HL-60 (cell line): ENCODE measurements at regions not wholly inside any gene's neighbourhood (a gene's known extent, or its start where the extent isn't known, plus 50 kb on each side); places are given as distances from the start of the nearest gene placed in this dataset.

ENCODE experiments used
- DNase-seq, 2 experiments: peaks; one replicate each; pipeline ENCODE4 v3.0.0-alpha.2; 2010 to 2020; ENCODE audit warnings: low read depth in 1 of 2, low spot score in 1 of 2
- H3K27ac ChIP-seq: fragments of 250-450 bp; sonication (Bioruptor Pico); replicated peaks from 2 replicates; pipeline ENCODE4 v1.5.1; 2020; ENCODE audit warnings: mild to moderate bottlenecking, moderate library complexity
- H3K27me3 ChIP-seq: fragments of 250-450 bp; sonication (Bioruptor Pico); 2 replicates; pipeline ENCODE4 v1.5.1; 2021; ENCODE audit warnings: mild to moderate bottlenecking, moderate library complexity; ENCODE audit not compliant: insufficient read depth, poor library complexity, severe bottlenecking
- H3K4me3 ChIP-seq: replicated peaks from 2 replicates; pipeline ENCODE4 v1.5.1; 2011; ENCODE audit warnings: mild to moderate bottlenecking, control low read depth, low read length; ENCODE audit not compliant: insufficient read depth
- GABPA ChIP-seq: IDR thresholded peaks from 2 replicates; pipeline ENCODE4 v1.6.1; 2012; ENCODE audit warnings: low read depth
- POLR2AphosphoS5 ChIP-seq: IDR thresholded peaks from 2 replicates; pipeline ENCODE4 v1.6.1; 2012; ENCODE audit warnings: low read depth
- SPI1 ChIP-seq: IDR thresholded peaks from 2 replicates; pipeline ENCODE4 v1.6.1; 2012; ENCODE audit warnings: low read depth, mild to moderate bottlenecking, borderline replicate concordance
- TF ChIP-seq, protein P1 (sequence below): IDR thresholded peaks from 2 replicates; pipeline ENCODE4 v1.6.1; 2012; ENCODE audit warnings: low read depth; ENCODE audit not compliant: insufficient replicate concordance
- TF ChIP-seq, protein P2 (sequence below): IDR thresholded peaks from one replicate; pipeline ENCODE4 v1.5.1; 2011; ENCODE audit warnings: low read length, control low read depth, inconsistent platforms; ENCODE audit not compliant: insufficient read depth

- H3K27ac ChIP-seq: no peak overlapping the region
- H3K4me3 ChIP-seq: no peak overlapping the region
- peaks cover 4% of the 10 kb centered on the region for H3K27me3 ChIP-seq
- TF ChIP-seq SPI1 (no peak), POLR2AphosphoS5 (no peak), GABPA (no peak)
- TF ChIP-seq, protein P1, sequence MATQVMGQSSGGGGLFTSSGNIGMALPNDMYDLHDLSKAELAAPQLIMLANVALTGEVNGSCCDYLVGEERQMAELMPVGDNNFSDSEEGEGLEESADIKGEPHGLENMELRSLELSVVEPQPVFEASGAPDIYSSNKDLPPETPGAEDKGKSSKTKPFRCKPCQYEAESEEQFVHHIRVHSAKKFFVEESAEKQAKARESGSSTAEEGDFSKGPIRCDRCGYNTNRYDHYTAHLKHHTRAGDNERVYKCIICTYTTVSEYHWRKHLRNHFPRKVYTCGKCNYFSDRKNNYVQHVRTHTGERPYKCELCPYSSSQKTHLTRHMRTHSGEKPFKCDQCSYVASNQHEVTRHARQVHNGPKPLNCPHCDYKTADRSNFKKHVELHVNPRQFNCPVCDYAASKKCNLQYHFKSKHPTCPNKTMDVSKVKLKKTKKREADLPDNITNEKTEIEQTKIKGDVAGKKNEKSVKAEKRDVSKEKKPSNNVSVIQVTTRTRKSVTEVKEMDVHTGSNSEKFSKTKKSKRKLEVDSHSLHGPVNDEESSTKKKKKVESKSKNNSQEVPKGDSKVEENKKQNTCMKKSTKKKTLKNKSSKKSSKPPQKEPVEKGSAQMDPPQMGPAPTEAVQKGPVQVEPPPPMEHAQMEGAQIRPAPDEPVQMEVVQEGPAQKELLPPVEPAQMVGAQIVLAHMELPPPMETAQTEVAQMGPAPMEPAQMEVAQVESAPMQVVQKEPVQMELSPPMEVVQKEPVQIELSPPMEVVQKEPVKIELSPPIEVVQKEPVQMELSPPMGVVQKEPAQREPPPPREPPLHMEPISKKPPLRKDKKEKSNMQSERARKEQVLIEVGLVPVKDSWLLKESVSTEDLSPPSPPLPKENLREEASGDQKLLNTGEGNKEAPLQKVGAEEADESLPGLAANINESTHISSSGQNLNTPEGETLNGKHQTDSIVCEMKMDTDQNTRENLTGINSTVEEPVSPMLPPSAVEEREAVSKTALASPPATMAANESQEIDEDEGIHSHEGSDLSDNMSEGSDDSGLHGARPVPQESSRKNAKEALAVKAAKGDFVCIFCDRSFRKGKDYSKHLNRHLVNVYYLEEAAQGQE: no peak
- TF ChIP-seq, protein P2, sequence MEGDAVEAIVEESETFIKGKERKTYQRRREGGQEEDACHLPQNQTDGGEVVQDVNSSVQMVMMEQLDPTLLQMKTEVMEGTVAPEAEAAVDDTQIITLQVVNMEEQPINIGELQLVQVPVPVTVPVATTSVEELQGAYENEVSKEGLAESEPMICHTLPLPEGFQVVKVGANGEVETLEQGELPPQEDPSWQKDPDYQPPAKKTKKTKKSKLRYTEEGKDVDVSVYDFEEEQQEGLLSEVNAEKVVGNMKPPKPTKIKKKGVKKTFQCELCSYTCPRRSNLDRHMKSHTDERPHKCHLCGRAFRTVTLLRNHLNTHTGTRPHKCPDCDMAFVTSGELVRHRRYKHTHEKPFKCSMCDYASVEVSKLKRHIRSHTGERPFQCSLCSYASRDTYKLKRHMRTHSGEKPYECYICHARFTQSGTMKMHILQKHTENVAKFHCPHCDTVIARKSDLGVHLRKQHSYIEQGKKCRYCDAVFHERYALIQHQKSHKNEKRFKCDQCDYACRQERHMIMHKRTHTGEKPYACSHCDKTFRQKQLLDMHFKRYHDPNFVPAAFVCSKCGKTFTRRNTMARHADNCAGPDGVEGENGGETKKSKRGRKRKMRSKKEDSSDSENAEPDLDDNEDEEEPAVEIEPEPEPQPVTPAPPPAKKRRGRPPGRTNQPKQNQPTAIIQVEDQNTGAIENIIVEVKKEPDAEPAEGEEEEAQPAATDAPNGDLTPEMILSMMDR: no peak
- DNase-seq: no peak
Observed at GRCh38 chr12:46948936-46949545, 123.2 kb upstream of the SLC38A4 start.

DNA sequence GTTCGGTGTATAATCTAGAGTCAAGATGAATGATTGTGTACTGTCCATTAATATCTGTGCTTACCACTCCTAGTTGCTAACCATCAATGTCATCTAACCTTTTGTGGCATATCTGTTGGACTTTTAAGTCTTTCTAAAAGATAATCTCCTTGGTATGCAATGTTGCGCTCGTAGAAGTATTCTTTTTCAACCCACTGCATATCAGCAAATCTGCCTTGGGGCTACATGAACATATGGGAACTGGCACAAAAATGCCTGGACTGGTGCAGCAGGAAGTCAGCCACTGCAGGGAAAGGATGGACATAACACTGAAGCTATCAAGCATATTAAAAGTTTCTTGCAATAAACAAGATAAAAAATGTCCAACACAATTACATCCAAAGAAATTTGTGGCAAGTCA lies 124.3 kb upstream of the SLC38A4 start:
- H3K27me3 ChIP-seq: peaks cover 4% of the 10 kb centered on the region
- no peak for DNase-seq

DNA sequence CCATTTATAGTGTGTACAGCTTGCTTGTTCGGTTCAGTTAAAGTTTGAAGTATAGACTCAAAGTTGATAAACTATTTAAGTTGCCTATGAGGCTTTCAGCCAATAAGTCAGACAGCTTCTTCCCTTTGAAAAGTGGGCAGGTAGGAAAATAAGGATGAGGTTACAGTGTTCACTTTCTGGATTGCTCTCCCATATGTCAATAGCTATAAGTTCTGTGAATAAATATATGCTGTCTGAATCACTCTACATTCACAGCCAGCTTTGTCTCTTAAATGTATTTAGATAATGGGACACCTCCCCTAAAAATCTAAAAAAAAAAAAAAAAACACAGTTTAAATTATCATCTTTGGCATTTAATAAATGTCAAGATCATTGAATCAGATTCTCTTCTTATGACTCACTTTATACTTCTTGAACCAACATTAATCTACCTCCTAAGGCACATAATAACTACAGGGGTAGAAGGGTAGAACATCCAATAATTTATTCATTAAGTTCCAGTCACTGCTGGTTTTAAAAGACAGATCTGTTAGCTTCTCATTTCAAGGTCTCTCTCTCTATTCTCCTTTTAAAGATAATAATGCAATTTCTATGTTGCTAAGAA lies 126.4 kb upstream of the PCED1B start:
- Histone ChIP-seq H3K4me3 (no peak overlapping the region), H3K27me3 (peaks cover 4% of the 10 kb centered on the region), H3K27ac (no peak overlapping the region)
- no peak for TF ChIP-seq POLR2AphosphoS5
- TF ChIP-seq GABPA: no peak
- TF ChIP-seq, protein P1: no peak
- TF ChIP-seq SPI1: no peak
- TF ChIP-seq, protein P2: no peak
- DNase-seq: no peak

More for the DNA sequence above, 124.3 kb upstream of the SLC38A4 start:
- TF ChIP-seq SPI1 (no peak), GABPA (no peak), POLR2AphosphoS5 (no peak)
- TF ChIP-seq, protein P2: no peak
- TF ChIP-seq, protein P1: no peak
- Histone ChIP-seq H3K27ac (no peak overlapping the region), H3K4me3 (no peak overlapping the region)
